Endodermal cell (in vitro differentiated cells): ENCODE measurements at regions not wholly inside any gene's neighbourhood (a gene's known extent, or its start where the extent isn't known, plus 50 kb on each side); places are given as distances from the start of the nearest gene placed in this dataset.
A peak's percentile ranks its signal among the peaks of the same experiment; 100 is the strongest.

Experiments used
- DNase-seq: peaks from one replicate; pipeline ENCODE4 v3.0.0-alpha.2; 2017
- H3K27ac ChIP-seq: 2 replicates; pipeline ENCODE4 v1.5.1; 2013; ENCODE audit warnings: mild to moderate bottlenecking, low read depth, low read length, moderate library complexity
- H3K27me3 ChIP-seq: 2 replicates; pipeline ENCODE4 v1.6.1; 2013; ENCODE audit warnings: mild to moderate bottlenecking, low read length, moderate library complexity; ENCODE audit not compliant: insufficient read depth, control insufficient read depth, poor library complexity, severe bottlenecking
- H3K36me3 ChIP-seq: 2 replicates; pipeline ENCODE4 v1.7.0; 2013; ENCODE audit warnings: mild to moderate bottlenecking, low read length, moderate library complexity; ENCODE audit not compliant: control insufficient read depth, insufficient read depth
- H3K4me1 ChIP-seq: one replicate; pipeline ENCODE4 v1.7.0; 2013; ENCODE audit warnings: low read length; ENCODE audit not compliant: control insufficient read depth, insufficient read depth
- H3K4me3 ChIP-seq: 2 replicates; pipeline ENCODE4 v1.5.1; 2013; ENCODE audit warnings: mild to moderate bottlenecking, low read length, moderate library complexity
- H3K9ac ChIP-seq: 2 replicates; pipeline ENCODE4 v1.6.1; 2013; ENCODE audit warnings: mild to moderate bottlenecking, low read length, moderate library complexity; ENCODE audit not compliant: poor library complexity, severe bottlenecking; ENCODE audit errors: extremely low read depth
- H3K9me3 ChIP-seq: 2 replicates; pipeline ENCODE4 v1.6.1; 2013; ENCODE audit warnings: mild to moderate bottlenecking, low read length, moderate library complexity; ENCODE audit not compliant: control insufficient read depth
- H3K27ac Mint-ChIP-seq: 2 replicates; pipeline ENCODE4 v1.8.0; 2020; ENCODE audit warnings: mixed read lengths
- H3K27me3 Mint-ChIP-seq: 2 replicates; pipeline ENCODE4 v1.8.0; 2021; ENCODE audit warnings: mild to moderate bottlenecking, mixed read lengths; ENCODE audit not compliant: insufficient read depth
- H3K36me3 Mint-ChIP-seq: 2 replicates; pipeline ENCODE4 v1.8.0; 2020; ENCODE audit warnings: low read depth, mixed read lengths
- H3K4me1 Mint-ChIP-seq: 2 replicates; pipeline ENCODE4 v1.8.0; 2020; ENCODE audit warnings: mixed read lengths
- H3K4me3 Mint-ChIP-seq: 2 replicates; pipeline ENCODE4 v1.8.0; 2020; ENCODE audit warnings: mild to moderate bottlenecking, moderate library complexity, mixed read lengths
- H3K9me3 Mint-ChIP-seq: 2 replicates; pipeline ENCODE4 v1.8.0; 2020; ENCODE audit warnings: mild to moderate bottlenecking, mixed read lengths
- WGBS, 2 experiments: methylation state at CpG; one replicate each; pipeline versions ENCODE4 v1.1.5 to v1.1.7; 2013; ENCODE audit warnings: missing lambda C conversion rate in 2 of 2, mixed read lengths in 1 of 2; ENCODE audit not compliant: insufficient coverage in 1 of 2, insufficient read length in 1 of 2; 5-methylcytosine and 5-hydroxymethylcytosine counted together
- TF ChIP-seq, protein P1 (sequence below): fragments of 200-600 bp; sonication (generic); conservative IDR thresholded peaks from 2 replicates; pipeline ENCODE4 v1.5.0; 2021; ENCODE audit warnings: antibody characterized with exemption, mild to moderate bottlenecking

GRCh38 chr15:96612917-96613316 is 282.4 kb downstream of the NR2F2 start:
- H3K9ac ChIP-seq, result no peak overlapping the region
- H3K27ac ChIP-seq, result no peak overlapping the region
- TF ChIP-seq, protein P1, sequence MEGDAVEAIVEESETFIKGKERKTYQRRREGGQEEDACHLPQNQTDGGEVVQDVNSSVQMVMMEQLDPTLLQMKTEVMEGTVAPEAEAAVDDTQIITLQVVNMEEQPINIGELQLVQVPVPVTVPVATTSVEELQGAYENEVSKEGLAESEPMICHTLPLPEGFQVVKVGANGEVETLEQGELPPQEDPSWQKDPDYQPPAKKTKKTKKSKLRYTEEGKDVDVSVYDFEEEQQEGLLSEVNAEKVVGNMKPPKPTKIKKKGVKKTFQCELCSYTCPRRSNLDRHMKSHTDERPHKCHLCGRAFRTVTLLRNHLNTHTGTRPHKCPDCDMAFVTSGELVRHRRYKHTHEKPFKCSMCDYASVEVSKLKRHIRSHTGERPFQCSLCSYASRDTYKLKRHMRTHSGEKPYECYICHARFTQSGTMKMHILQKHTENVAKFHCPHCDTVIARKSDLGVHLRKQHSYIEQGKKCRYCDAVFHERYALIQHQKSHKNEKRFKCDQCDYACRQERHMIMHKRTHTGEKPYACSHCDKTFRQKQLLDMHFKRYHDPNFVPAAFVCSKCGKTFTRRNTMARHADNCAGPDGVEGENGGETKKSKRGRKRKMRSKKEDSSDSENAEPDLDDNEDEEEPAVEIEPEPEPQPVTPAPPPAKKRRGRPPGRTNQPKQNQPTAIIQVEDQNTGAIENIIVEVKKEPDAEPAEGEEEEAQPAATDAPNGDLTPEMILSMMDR, result no peak
- no peak overlapping the region for H3K4me3 Mint-ChIP-seq
- H3K4me1 Mint-ChIP-seq, result peaks cover 2% of the 10 kb centered on the region
- peaks cover 13% of the 10 kb centered on the region for H3K9me3 ChIP-seq
- H3K9me3 Mint-ChIP-seq, result peaks cover 21% of the 10 kb centered on the region
- WGBS, 2 experiments, result 88% methylated on average over 1 of the region's 1 CpG; no CpG with 5 or more reads in 1 of the 2 experiments
- H3K36me3 ChIP-seq, result no peaks in the 10 kb centered on the region
- no peaks in the 10 kb centered on the region for H3K27me3 ChIP-seq
- peaks cover 2% of the 10 kb centered on the region for H3K4me1 ChIP-seq
- peaks cover 5% of the 10 kb centered on the region for H3K36me3 Mint-ChIP-seq
- no peaks in the 10 kb centered on the region for H3K27me3 Mint-ChIP-seq
- no peak overlapping the region for H3K4me3 ChIP-seq
- DNase-seq, result no peak
- H3K27ac Mint-ChIP-seq, result no peak overlapping the region

DNA sequence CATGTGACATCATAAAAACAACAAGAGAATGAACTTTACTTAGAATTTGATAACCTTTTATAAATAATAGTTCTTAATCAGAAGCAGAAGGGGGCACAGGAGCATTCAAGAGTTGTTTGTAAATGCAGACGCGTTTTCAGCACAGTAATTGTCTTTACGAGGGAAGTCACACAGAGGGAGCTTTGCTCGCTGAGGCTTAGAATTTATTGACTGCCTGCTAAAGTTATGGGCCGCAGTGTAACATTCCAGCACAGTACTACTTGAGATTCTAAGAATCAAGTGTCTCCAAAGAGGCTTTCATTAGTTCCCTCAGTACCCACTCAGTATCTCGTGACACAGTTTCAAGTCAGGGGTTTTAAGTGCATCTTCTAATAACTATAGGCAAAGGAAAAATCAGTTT is 288.7 kb downstream of the NR2F2 start:
- Mint-ChIP-seq H3K27ac (no peak overlapping the region), H3K9me3 (peaks cover 6% of the 10 kb centered on the region), H3K27me3 (no peaks in the 10 kb centered on the region), H3K4me1 (peaks cover 27% of the 10 kb centered on the region), H3K36me3 (peaks cover 1% of the 10 kb centered on the region), H3K4me3 (no peak overlapping the region)
- peaks cover 3% of the 10 kb centered on the region for H3K4me1 ChIP-seq
- H3K9ac ChIP-seq, result no peak overlapping the region
- H3K4me3 ChIP-seq, result no peak overlapping the region
- 38 to 46% methylated on average over 5 to 6 of the region's 6 CpGs for WGBS, 2 experiments
- DNase-seq, result peak; percentile 56
- H3K9me3 ChIP-seq, result peaks cover 4% of the 10 kb centered on the region
- H3K27me3 ChIP-seq, result no peaks in the 10 kb centered on the region
- TF ChIP-seq, protein P1, result no peak
- no peak overlapping the region for H3K27ac ChIP-seq
- no peaks in the 10 kb centered on the region for H3K36me3 ChIP-seq

- Histone ChIP-seq H3K9me3 (no peaks in the 10 kb centered on the region), H3K4me3 (no peak overlapping the region), H3K9ac (no peak overlapping the region), H3K27ac (no peak overlapping the region), H3K4me1 (peaks cover 5% of the 10 kb centered on the region), H3K36me3 (no peaks in the 10 kb centered on the region), H3K27me3 (no peaks in the 10 kb centered on the region)
- no peaks in the 10 kb centered on the region for H3K36me3 Mint-ChIP-seq
- 91 to 94% methylated on average over 5 to 6 of the region's 6 CpGs for WGBS, 2 experiments
- TF ChIP-seq, protein P1, result peak; percentile 46
- no peak for DNase-seq
- no peaks in the 10 kb centered on the region for H3K27me3 Mint-ChIP-seq
- H3K4me3 Mint-ChIP-seq, result no peak overlapping the region
- H3K9me3 Mint-ChIP-seq, result no peaks in the 10 kb centered on the region
- H3K4me1 Mint-ChIP-seq, result peaks cover 36% of the 10 kb centered on the region
- no peak overlapping the region for H3K27ac Mint-ChIP-seq
Measured at GRCh38 chr15:96622714-96623113, 292.2 kb downstream of the NR2F2 start.
